ENCODE measurements at regions not wholly inside any gene's neighbourhood (a gene's known extent, or its start where the extent isn't known, plus 50 kb on each side); places are given as distances from the start of the nearest gene placed in this dataset.
A peak's percentile ranks its signal among the peaks of the same experiment; 100 is the strongest.

GRCh38 chr6:75546381-75546780 is 52.8 kb upstream of the FILIP1 start:
- H3K27ac ChIP-seq (ENCODE audit: low read depth, low read length) = no peak overlapping the region
- peaks cover 0 to 3% (median 0%) of the 10 kb centered on the region in 5 donors for H3K4me1 ChIP-seq (ENCODE audit: control insufficient read depth in 5 of 5, insufficient read depth in 5 of 5, low read length in 5 of 5)
- no peaks in the 10 kb centered on the region for H3K27me3 ChIP-seq (ENCODE audit: control insufficient read depth in 5 of 5, insufficient read depth in 4 of 5, low read length in 5 of 5)
- no peaks in the 10 kb centered on the region for H3K9me3 ChIP-seq (ENCODE audit: control insufficient read depth in 5 of 5, low read length in 5 of 5)
- peak overlapping the region in 1 of 5 donors; percentile 8 for H3K9ac ChIP-seq (ENCODE audit: low read length in 5 of 5)
- no peak overlapping the region for H3K4me3 ChIP-seq (ENCODE audit: low read depth in 1 of 5, low read length in 5 of 5)
- H3K36me3 ChIP-seq (ENCODE audit: control insufficient read depth in 5 of 5, insufficient read depth in 5 of 5, low read length in 5 of 5) = no peaks in the 10 kb centered on the region

- Histone ChIP-seq H3K27me3 (ENCODE audit: control insufficient read depth in 5 of 5, insufficient read depth in 4 of 5, low read length in 5 of 5) (no peaks in the 10 kb centered on the region), H3K9me3 (ENCODE audit: control insufficient read depth in 5 of 5, low read length in 5 of 5) (no peaks in the 10 kb centered on the region), H3K4me3 (ENCODE audit: low read depth in 1 of 5, low read length in 5 of 5) (no peak overlapping the region), H3K9ac (ENCODE audit: low read length in 5 of 5) (no peak overlapping the region), H3K27ac (ENCODE audit: low read depth, low read length) (no peak overlapping the region), H3K4me1 (ENCODE audit: control insufficient read depth in 5 of 5, insufficient read depth in 5 of 5, low read length in 5 of 5) (peaks cover 0 to 3% (median 0%) of the 10 kb centered on the region in 5 donors), H3K36me3 (ENCODE audit: control insufficient read depth in 5 of 5, insufficient read depth in 5 of 5, low read length in 5 of 5) (no peaks in the 10 kb centered on the region)
These were observed 51.0 kb upstream of the SENP6 start for GRCh38 chr6:75550544-75551167.

DNA sequence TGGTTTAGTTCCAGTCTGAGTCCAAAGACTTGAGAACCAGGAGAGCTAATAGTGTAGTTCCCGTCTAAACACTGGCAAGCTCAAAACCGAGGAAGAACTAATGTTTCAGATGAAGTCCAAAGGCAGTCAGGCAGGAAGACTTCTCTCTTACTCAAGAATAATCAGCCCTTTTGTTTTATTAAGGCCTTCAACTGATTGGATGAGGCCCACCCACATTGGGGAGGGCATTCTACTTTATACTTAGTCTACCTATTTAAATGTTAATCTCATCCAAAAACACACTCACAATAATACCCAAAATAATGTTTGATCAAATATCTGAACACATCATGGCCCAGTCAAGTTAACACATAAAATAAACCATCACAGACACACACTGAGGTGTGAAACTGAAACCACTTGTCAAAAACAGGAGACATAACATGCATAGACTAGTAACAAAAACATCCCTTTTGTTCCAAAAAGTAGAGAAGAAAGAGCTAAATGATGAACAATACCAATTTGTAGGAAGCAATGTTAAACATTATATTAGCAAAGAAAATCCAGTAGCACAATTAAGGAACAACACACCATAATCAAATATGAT is 50.2 kb upstream of the SENP6 start:
- H3K9ac ChIP-seq (ENCODE audit: low read length in 5 of 5) = no peak overlapping the region
- H3K9me3 ChIP-seq (ENCODE audit: control insufficient read depth in 5 of 5, low read length in 5 of 5) = no peaks in the 10 kb centered on the region
- no peaks in the 10 kb centered on the region for H3K27me3 ChIP-seq (ENCODE audit: control insufficient read depth in 5 of 5, insufficient read depth in 4 of 5, low read length in 5 of 5)
- no peak overlapping the region for H3K27ac ChIP-seq (ENCODE audit: low read depth, low read length)
- H3K4me1 ChIP-seq (ENCODE audit: control insufficient read depth in 5 of 5, insufficient read depth in 5 of 5, low read length in 5 of 5) = peaks cover 0 to under 1% (median 0%) of the 10 kb centered on the region in 5 donors
- no peak overlapping the region for H3K4me3 ChIP-seq (ENCODE audit: low read depth in 1 of 5, low read length in 5 of 5)
- H3K36me3 ChIP-seq (ENCODE audit: control insufficient read depth in 5 of 5, insufficient read depth in 5 of 5, low read length in 5 of 5) = no peaks in the 10 kb centered on the region
